Aorta (tissue), 5 donors: ENCODE measurements at regions not wholly inside any gene's neighbourhood (a gene's known extent, or its start where the extent isn't known, plus 50 kb on each side); places are given as distances from the start of the nearest gene placed in this dataset.

Experiments used
- ATAC-seq: fragments of 200-7000 bp; cut with Tn5 transposase; one replicate; pipeline ENCODE4 v1.9.1; 2022; ENCODE audit warnings: moderate library complexity; ENCODE audit not compliant: low FRiP score
- DNase-seq, 2 donors: peaks; one replicate each; pipeline ENCODE4 v3.0.0-alpha.2; 2020
- H3K27ac ChIP-seq, 2 donors: one replicate each; pipeline ENCODE4 v1.5.1; 2013; ENCODE audit warnings: low read length in 2 of 2, mild to moderate bottlenecking in 2 of 2, moderate library complexity in 2 of 2, control low read depth in 1 of 2, inconsistent platforms in 1 of 2, low read depth in 1 of 2
- H3K27me3 ChIP-seq, 2 donors: one replicate each; pipeline ENCODE4 v1.6.1; 2013; ENCODE audit warnings: control low read depth in 1 of 2, low read length in 1 of 2, mild to moderate bottlenecking in 1 of 2, moderate library complexity in 1 of 2; ENCODE audit not compliant: insufficient read depth in 2 of 2, control insufficient read depth in 1 of 2
- H3K36me3 ChIP-seq, 2 donors: one replicate each; pipeline ENCODE4 v1.6.1; 2013; ENCODE audit warnings: control low read depth in 1 of 2, low read length in 1 of 2, mild to moderate bottlenecking in 1 of 2; ENCODE audit not compliant: insufficient read depth in 2 of 2, control insufficient read depth in 1 of 2
- H3K4me1 ChIP-seq, 2 donors: one replicate each; pipeline ENCODE4 v1.6.1; 2013; ENCODE audit warnings: low read length in 2 of 2, control low read depth in 1 of 2, mild to moderate bottlenecking in 1 of 2, moderate library complexity in 1 of 2; ENCODE audit not compliant: insufficient read depth in 2 of 2, control insufficient read depth in 1 of 2
- H3K4me3 ChIP-seq, 2 donors: one replicate each; pipeline ENCODE4 v1.5.1; 2013; ENCODE audit warnings: low read length in 2 of 2, control low read depth in 1 of 2, mild to moderate bottlenecking in 1 of 2
- H3K9me3 ChIP-seq: one replicate; pipeline ENCODE4 v1.6.1; 2013; ENCODE audit warnings: mild to moderate bottlenecking, low read length; ENCODE audit not compliant: control insufficient read depth
- WGBS, 2 donors: extraction: QIAGEN DNeasy Blood & Tissue Kit; methylation state at CpG; one replicate each; pipeline ENCODE4 v1.1.7; 2013; 5-methylcytosine and 5-hydroxymethylcytosine counted together
- intact Hi-C, 2 donors: fragments of 100-400 bp; cut with DNase I; formaldehyde crosslinking; loops; one replicate each; pipeline versions ENCODE4 v1.14.2 to v1.15.0; 2022
- donor health status: healthy with polysubstance abuse.
- donor health status: Bipolar disorder and iron deficiency.
- donor health status: DM: no; HTN: no; CAD: no.
- donor health status: DM: no; HTN: no; CAD: no.
- donor health status: DM: yes; HTN: yes; CAD: no.

DNA sequence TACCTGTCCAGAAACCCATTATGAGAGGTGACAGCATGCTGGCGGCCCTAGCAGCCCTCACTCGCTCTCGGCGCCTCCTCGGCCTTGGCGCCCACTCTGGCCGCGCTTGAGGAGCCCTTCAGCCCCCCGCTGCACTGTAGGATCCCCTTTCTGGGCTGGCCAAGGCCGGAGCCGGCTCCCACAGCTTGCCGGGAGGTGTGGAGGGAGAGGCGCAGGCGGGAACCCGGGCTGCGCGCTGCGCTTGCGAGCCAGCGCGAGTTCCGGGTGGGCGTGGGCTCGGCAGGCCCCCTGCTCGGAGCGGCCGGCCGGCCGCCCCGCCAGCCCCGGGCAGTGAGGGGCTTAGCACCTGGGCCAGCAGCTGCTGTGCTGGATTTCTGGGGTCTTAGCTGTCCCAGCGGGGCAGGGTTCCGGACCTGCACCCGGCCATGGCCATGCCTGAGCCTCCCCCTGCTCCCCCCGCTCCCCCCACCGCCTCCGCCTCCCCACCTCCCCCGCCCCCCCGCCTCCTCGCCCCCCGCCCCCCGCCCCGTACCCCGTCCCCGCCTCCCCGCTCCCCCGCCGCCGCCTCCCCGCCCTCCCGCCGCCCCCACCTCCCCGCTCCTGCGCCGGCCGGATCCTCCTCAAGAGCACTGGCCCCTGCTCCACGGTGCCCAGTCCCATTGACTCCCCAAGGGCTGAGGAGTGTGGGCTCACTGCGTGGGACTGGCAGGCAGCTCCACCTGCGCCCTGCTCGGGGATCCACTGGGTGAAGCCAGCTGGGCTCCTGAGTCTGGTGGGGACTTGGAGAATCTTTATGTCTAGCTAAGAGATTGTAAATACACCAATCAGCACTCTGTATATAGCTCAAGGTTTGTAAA, 163.1 kb downstream of the KLHL28 start:
- WGBS, 2 donors = 73 to 76% methylated on average over 33 to 59 of the region's 60 CpGs
- H3K4me3 ChIP-seq = no peak overlapping the region
- DNase-seq (peak in 1 of 2 donors; percentile 53), ATAC-seq (no peak)
- no peaks in the 10 kb centered on the region for H3K27me3 ChIP-seq
- intact Hi-C loops = no loop called here
- no peaks in the 10 kb centered on the region for H3K4me1 ChIP-seq
- H3K36me3 ChIP-seq = no peaks in the 10 kb centered on the region
- no peaks in the 10 kb centered on the region for H3K9me3 ChIP-seq
- H3K27ac ChIP-seq = no peak overlapping the region

DNA sequence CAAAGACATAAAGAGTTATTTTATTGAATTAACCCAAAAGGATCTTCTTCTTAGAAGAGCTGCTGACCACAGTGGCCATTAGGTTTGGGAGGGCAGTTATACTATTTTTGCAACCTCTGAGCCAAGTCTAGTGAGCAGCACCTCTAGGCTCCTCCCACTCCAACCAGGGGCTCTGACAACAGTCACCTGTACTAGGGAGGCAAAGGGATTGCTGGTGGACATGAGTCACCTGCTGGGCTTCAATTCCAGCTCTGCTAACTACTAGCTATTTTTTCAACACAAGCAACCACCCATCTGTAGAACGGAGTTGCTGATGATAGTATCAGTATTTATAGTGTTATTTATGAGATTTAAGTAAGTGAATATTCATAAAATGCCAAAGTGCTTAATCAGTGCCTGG, 166.0 kb downstream of the KLHL28 start:
- H3K27me3 ChIP-seq = no peaks in the 10 kb centered on the region
- H3K27ac ChIP-seq = no peak overlapping the region
- WGBS, 2 donors = 39 to 54% methylated on average over 1 of the region's 1 CpG
- no peaks in the 10 kb centered on the region for H3K9me3 ChIP-seq
- H3K4me1 ChIP-seq = no peaks in the 10 kb centered on the region
- H3K36me3 ChIP-seq = no peaks in the 10 kb centered on the region
- ATAC-seq (no peak), DNase-seq (no peak)
- intact Hi-C loops = no loop called here
- H3K4me3 ChIP-seq = no peak overlapping the region

DNA sequence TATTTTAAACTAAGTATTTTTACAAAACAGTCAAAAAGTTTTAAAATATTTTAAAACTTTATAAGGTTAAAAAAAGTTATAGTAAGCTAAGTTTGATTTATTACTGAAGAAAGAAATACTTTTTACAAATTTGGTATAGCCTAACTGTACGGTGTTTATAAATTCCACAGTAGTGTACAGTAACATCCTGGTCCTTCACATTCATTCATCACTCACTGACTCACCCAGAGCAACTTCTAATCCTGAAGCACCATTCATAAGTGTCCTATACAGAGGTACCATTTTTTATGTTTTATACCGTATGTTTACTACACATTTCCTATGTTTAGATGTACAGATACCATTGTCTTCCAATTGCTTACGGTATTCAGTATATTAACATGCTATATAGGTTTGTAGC, 170.0 kb downstream of the KLHL28 start:
- ATAC-seq (no peak), DNase-seq (no peak)
- no peak overlapping the region for H3K4me3 ChIP-seq
- no peak overlapping the region for H3K27ac ChIP-seq
- H3K27me3 ChIP-seq = no peaks in the 10 kb centered on the region
- 63 to 69% methylated on average over 3 of the region's 3 CpGs for WGBS, 2 donors
- H3K36me3 ChIP-seq = no peaks in the 10 kb centered on the region
- no peaks in the 10 kb centered on the region for H3K9me3 ChIP-seq
- intact Hi-C loops = no loop called here
- H3K4me1 ChIP-seq = no peaks in the 10 kb centered on the region

DNA sequence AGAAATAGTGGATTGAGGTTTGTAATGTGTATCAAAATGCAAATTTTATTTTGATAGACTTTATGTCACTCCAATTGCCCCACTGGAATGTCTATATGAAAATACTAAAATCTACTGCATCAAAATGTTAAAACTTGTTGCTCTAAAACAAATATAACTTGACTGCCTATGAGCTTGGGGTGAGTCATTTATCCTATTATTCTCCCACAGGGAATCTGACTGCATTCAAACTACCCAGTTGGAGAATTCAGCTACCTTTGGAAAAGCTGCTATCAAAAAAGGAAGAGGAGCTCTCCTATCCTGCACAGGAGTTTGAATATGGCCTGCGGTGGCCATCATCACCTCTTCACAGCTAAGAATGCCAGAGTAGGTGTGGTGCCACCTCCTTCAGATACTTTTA, 173.1 kb downstream of the KLHL28 start:
- H3K9me3 ChIP-seq = no peaks in the 10 kb centered on the region
- DNase-seq = no peak
- 87 to 91% methylated on average over 1 of the region's 1 CpG for WGBS, 2 donors
- no peak overlapping the region for H3K4me3 ChIP-seq
- H3K27me3 ChIP-seq = no peaks in the 10 kb centered on the region
- ATAC-seq = no peak
- no peaks in the 10 kb centered on the region for H3K4me1 ChIP-seq
- intact Hi-C loops = no loop called here
- no peaks in the 10 kb centered on the region for H3K36me3 ChIP-seq
- H3K27ac ChIP-seq = no peak overlapping the region

DNA sequence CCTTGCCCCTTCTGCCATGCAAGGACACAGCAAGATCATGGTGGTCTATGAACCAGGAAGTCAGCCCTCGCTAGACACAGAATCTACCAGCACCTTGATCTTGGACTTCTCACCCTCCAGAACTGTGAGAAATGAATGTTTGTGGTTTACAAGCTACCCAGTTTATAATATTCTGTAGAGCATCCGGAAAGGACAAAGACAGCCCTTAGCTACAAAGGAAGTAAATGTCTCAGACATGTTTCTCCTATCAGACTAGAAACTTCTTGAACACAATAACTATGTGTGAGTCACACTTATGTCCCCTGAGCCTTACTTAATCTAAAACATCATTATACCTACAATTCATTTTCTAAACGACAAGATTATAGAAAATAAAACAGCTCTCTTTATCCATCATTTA, 176.7 kb downstream of the KLHL28 start:
- no peak overlapping the region for H3K4me3 ChIP-seq
- H3K4me1 ChIP-seq = no peaks in the 10 kb centered on the region
- 64 to 66% methylated on average over 3 of the region's 3 CpGs for WGBS, 2 donors
- no peaks in the 10 kb centered on the region for H3K36me3 ChIP-seq
- intact Hi-C loops = no loop called here
- peaks cover 1% of the 10 kb centered on the region for H3K9me3 ChIP-seq
- ATAC-seq (no peak), DNase-seq (no peak)
- peaks cover 0 to 3% of the 10 kb centered on the region in 2 donors for H3K27me3 ChIP-seq
- H3K27ac ChIP-seq = no peak overlapping the region

DNA sequence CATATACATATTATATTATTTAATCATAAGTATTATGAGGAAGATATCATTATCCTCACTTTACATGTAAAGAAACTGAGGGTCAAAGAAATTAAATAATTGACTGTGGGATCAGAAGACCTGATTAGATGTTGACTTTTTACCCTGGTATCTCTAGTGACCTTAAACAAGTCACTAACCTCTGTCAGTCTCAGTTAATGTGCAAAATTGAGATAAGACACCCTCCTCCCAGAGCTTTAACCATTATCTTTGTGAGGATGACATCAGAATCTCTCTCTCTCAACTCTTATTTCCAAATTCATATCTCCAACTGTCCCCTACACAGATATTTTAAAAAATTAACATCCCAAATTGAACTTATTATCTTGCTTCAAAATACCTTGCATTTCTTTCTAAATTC, 177.8 kb downstream of the KLHL28 start:
- no peak for DNase-seq
- intact Hi-C loops = no loop called here
- Histone ChIP-seq H3K27ac (no peak overlapping the region), H3K36me3 (no peaks in the 10 kb centered on the region), H3K9me3 (peaks cover 1% of the 10 kb centered on the region), H3K27me3 (peaks cover 0 to 3% of the 10 kb centered on the region in 2 donors), H3K4me1 (no peaks in the 10 kb centered on the region), H3K4me3 (no peak overlapping the region)
- ATAC-seq = no peak

DNA sequence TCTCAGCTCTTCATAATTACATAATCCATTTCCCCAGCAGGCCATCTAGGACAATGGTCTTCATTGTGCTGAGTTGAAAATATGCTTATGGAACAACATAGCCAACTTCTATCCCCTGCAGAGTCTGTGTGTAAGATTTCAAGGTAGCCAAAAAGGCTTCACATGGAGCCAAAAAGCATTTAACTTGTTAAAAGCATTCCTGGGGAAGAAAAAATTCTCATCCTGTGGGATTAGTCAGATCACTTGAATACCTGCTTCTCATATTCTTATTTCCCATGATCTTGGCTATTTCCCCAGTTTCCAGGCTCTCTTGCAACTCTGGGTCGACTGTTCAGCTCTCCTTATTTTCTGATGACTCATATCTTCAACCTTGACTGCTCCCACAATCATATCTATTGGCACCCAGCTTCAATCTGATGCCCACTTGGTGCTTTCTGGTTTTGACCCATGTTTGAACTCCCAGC, 178.9 kb downstream of the KLHL28 start:
- Histone ChIP-seq H3K36me3 (no peaks in the 10 kb centered on the region), H3K9me3 (peaks cover 1% of the 10 kb centered on the region), H3K27ac (no peak overlapping the region), H3K27me3 (peaks cover 0 to 3% of the 10 kb centered on the region in 2 donors), H3K4me3 (no peak overlapping the region), H3K4me1 (no peaks in the 10 kb centered on the region)
- ATAC-seq (no peak), DNase-seq (no peak)
- intact Hi-C loops = no loop called here
- 30 to 40% methylated on average over 1 of the region's 1 CpG for WGBS, 2 donors

DNA sequence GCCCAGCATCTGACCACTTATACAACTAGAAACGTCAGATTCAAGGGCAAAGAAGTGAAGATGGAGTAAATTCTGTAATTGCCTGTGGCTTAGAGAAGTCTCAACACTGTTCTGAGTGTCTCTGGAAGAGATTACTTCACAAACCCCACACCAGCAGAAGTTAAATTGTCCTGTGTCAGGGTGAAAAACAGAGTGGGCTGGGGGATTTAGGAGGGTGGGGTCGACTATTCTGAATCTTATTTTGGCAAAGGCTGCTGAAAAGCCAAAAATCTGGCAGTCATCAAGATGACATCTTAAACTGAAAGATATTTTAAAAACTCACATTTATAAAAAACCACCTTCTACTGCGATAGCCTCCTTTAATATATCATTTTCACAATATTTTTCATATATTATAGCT, 180.8 kb downstream of the KLHL28 start:
- intact Hi-C loops = no loop called here

DNA sequence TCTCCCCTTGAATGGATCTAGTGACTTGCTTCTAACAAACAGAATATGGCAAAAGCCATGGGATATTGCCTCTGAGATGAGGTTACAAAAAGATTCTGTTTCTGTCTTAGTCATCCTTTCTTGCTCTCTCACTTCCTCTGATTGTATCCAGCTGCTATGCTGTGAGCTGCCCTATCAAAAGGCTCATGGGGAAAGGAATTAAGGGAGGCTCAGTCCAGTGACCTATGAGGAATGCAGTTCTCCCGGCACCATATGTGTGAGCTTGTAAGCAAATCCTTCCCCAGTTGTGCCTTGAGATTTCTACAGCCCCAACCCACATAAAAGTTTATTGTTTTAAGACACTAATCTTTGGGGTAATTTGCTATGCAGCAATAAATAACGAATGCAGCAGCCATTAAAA, 183.1 kb downstream of the KLHL28 start:
- Histone ChIP-seq H3K36me3 (no peaks in the 10 kb centered on the region), H3K9me3 (peaks cover 1% of the 10 kb centered on the region), H3K4me1 (no peaks in the 10 kb centered on the region), H3K27ac (no peak overlapping the region), H3K4me3 (no peak overlapping the region), H3K27me3 (peaks cover 0 to 4% of the 10 kb centered on the region in 2 donors)
- intact Hi-C loops = no loop called here
- WGBS, 2 donors = 38 to 39% methylated on average over 2 of the region's 2 CpGs
- DNase-seq (no peak), ATAC-seq (no peak)

More for the DNA sequence above, 180.8 kb downstream of the KLHL28 start:
- H3K27ac ChIP-seq = no peak overlapping the region
- no peak overlapping the region for H3K4me3 ChIP-seq
- H3K9me3 ChIP-seq = peaks cover 1% of the 10 kb centered on the region
- DNase-seq (no peak), ATAC-seq (no peak)
- H3K27me3 ChIP-seq = peaks cover 0 to 3% of the 10 kb centered on the region in 2 donors
- H3K4me1 ChIP-seq = no peaks in the 10 kb centered on the region
- 10 to 13% methylated on average over 3 of the region's 3 CpGs for WGBS, 2 donors
- no peaks in the 10 kb centered on the region for H3K36me3 ChIP-seq
